Hepatocyte (in vitro differentiated cells): ENCODE measurements at regions not wholly inside any gene's neighbourhood (a gene's known extent, or its start where the extent isn't known, plus 50 kb on each side); places are given as distances from the start of the nearest gene placed in this dataset.

ENCODE experiments used
- CTCF ChIP-seq: fragments of 200-600 bp; sonication (generic); IDR thresholded peaks from 2 replicates; pipeline ENCODE4 v1.5.1; 2016; ENCODE audit warnings: antibody characterized with exemption, mild to moderate bottlenecking; ENCODE audit not compliant: poor library complexity
- EZH2 ChIP-seq: fragments of 200-600 bp; sonication (generic); IDR thresholded peaks from 2 replicates; pipeline ENCODE4 v1.6.1; 2016; ENCODE audit warnings: antibody characterized with exemption, mild to moderate bottlenecking, borderline replicate concordance
- EZH2phosphoT487 ChIP-seq: fragments of 200-600 bp; sonication (generic); IDR thresholded peaks from one replicate; pipeline ENCODE4 v1.6.1; 2018; ENCODE audit warnings: antibody characterized with exemption, mild to moderate bottlenecking, low read depth, moderate library complexity; ENCODE audit not compliant: unreplicated experiment, severe bottlenecking

GRCh38 chr15:92803852-92804609 lies 96.1 kb upstream of the CHD2 start:
- TF ChIP-seq CTCF (no peak), EZH2 (no peak), EZH2phosphoT487 (no peak)
